SK-N-SH (cell line): ENCODE measurements at regions not wholly inside any gene's neighbourhood (a gene's known extent, or its start where the extent isn't known, plus 50 kb on each side); places are given as distances from the start of the nearest gene placed in this dataset.

Source experiments
- CTCF ChIA-PET: fragments of 300-600, 350-600 bp; formaldehyde crosslinking; extraction: SDS; loops from one replicate; lab custom pipeline; 2021; lab: Yijun Ruan, JAX
- POLR2A ChIA-PET: fragments of 350-600 bp; sonication (Branson Sonifier 250); formaldehyde crosslinking; extraction: SDS; loops from one replicate; lab custom pipeline; 2020; ENCODE audit warnings: antibody characterized with exemption, inconsistent platforms; lab: Yijun Ruan, JAX
- DNase-seq: peaks from one replicate; pipeline ENCODE4 v3.0.0; 2012
- H2AFZ ChIP-seq: fragments of 200-600 bp; sonication (generic); 2 replicates; pipeline ENCODE4 v1.8.1; 2016; ENCODE audit warnings: antibody characterized with exemption, mild to moderate bottlenecking, low read depth
- H3F3A ChIP-seq: fragments of 200-600 bp; sonication (generic); replicated peaks from 2 replicates; pipeline ENCODE3; 2016; ENCODE audit warnings: antibody characterized with exemption, mild to moderate bottlenecking; ENCODE audit not compliant: insufficient read depth
- H3K27ac ChIP-seq, 2 experiments: fragments of 200-500 bp in 1 of 2; fragments of 200-600 bp in 1 of 2; sonication (Bioruptor generic) in 1 of 2; sonication (generic), shearing (Covaris generic) in 1 of 2; 2 replicates each; pipeline versions ENCODE4 v1.5.1 to v1.6.1; 2014 to 2016; ENCODE audit warnings: low read depth in 2 of 2, inconsistent platforms in 1 of 2, low read length in 1 of 2, mild to moderate bottlenecking in 1 of 2, mixed read lengths in 1 of 2
- H3K27me3 ChIP-seq: fragments of 200-600 bp; sonication (generic), shearing (Covaris generic); 2 replicates; pipeline ENCODE4 v1.6.1; 2016; ENCODE audit warnings: mixed run types; ENCODE audit not compliant: insufficient read depth
- H3K36me3 ChIP-seq, 2 experiments: fragments of 200-500 bp in 1 of 2; fragments of 200-600 bp in 1 of 2; sonication (Bioruptor generic) in 1 of 2; sonication (generic) in 1 of 2; replicated peaks in 1 of 2; 2 replicates each; pipeline versions ENCODE3 to v1.5.1; 2014 to 2016; ENCODE audit warnings: low read length in 1 of 2, mild to moderate bottlenecking in 1 of 2; ENCODE audit not compliant: insufficient read depth in 2 of 2, control insufficient read depth in 1 of 2
- H3K4me1 ChIP-seq, 2 experiments: fragments of 200-500 bp in 1 of 2; fragments of 200-600 bp in 1 of 2; sonication (Bioruptor generic) in 1 of 2; sonication (generic), shearing (Covaris generic) in 1 of 2; 2 replicates each; pipeline versions ENCODE4 v1.5.1 to v1.6.1; 2014 to 2016; ENCODE audit warnings: low read depth in 1 of 2, low read length in 1 of 2, mixed run types in 1 of 2; ENCODE audit not compliant: insufficient read depth in 2 of 2, control insufficient read depth in 1 of 2
- H3K4me2 ChIP-seq: fragments of 200-600 bp; sonication (generic), shearing (Covaris generic); 2 replicates; pipeline ENCODE4 v1.6.1; 2017; ENCODE audit warnings: mixed run types
- H3K4me3 ChIP-seq, 2 experiments: fragments of 200-500 bp in 1 of 2; fragments of 200-600 bp in 1 of 2; sonication (Bioruptor generic) in 1 of 2; sonication (generic), shearing (Covaris generic) in 1 of 2; 2 replicates each; pipeline versions ENCODE4 v1.5.1 to v1.8.1; 2014 to 2016; ENCODE audit warnings: low read depth in 2 of 2, inconsistent platforms in 1 of 2, low read length in 1 of 2, mild to moderate bottlenecking in 1 of 2, mixed read lengths in 1 of 2, moderate library complexity in 1 of 2
- H3K79me2 ChIP-seq: fragments of 200-600 bp; sonication (generic); 2 replicates; pipeline ENCODE4 v1.8.1; 2017; ENCODE audit warnings: mild to moderate bottlenecking; ENCODE audit not compliant: insufficient read depth
- H3K9ac ChIP-seq: fragments of 200-600 bp; sonication (generic); 2 replicates; pipeline ENCODE4 v1.6.1; 2017; ENCODE audit warnings: mixed run types
- H3K9me2 ChIP-seq: fragments of 200-600 bp; sonication (generic); 2 replicates; pipeline ENCODE4 v1.6.1; 2017; ENCODE audit warnings: mixed run types
- H3K9me3 ChIP-seq: fragments of 200-600 bp; sonication (generic); 2 replicates; pipeline ENCODE4 v1.6.1; 2017; ENCODE audit warnings: mixed run types, mild to moderate bottlenecking, moderate library complexity
- H4K20me1 ChIP-seq: fragments of 200-600 bp; sonication (generic); 2 replicates; pipeline ENCODE4 v1.6.1; 2017; ENCODE audit warnings: mild to moderate bottlenecking, mixed run types; ENCODE audit not compliant: insufficient read depth
- CHD2 ChIP-seq: fragments of 150-350 bp; IDR thresholded peaks from 2 replicates; pipeline ENCODE4 v1.6.1; 2018; ENCODE audit warnings: low read length; ENCODE audit not compliant: partially characterized antibody
- EP300 ChIP-seq, 2 experiments: IDR thresholded peaks; 2 replicates each; pipeline versions ENCODE4 v1.4.0 to v1.6.1; 2012; ENCODE audit warnings: borderline replicate concordance in 1 of 2, low read depth in 1 of 2, low read length in 1 of 2
- EZH2phosphoT487 ChIP-seq: fragments of 200-600 bp; sonication (generic); IDR thresholded peaks from 2 replicates; pipeline ENCODE4 v1.6.1; 2017; ENCODE audit warnings: low read depth, mixed run types, mild to moderate bottlenecking, antibody characterized with exemption, moderate library complexity, borderline replicate concordance
- FOXM1 ChIP-seq: IDR thresholded peaks from 2 replicates; pipeline ENCODE4 v1.4.0; 2012; ENCODE audit warnings: low read depth, mild to moderate bottlenecking
- MEF2A ChIP-seq: IDR thresholded peaks from 2 replicates; pipeline ENCODE4 v1.4.0; 2012; ENCODE audit warnings: low read depth, borderline replicate concordance
- MXI1 ChIP-seq: IDR thresholded peaks from 2 replicates; pipeline ENCODE4 v1.6.1; 2012; ENCODE audit warnings: mild to moderate bottlenecking, low read depth, low read length, improper control_type of control experiment
- NFIC ChIP-seq: IDR thresholded peaks from 2 replicates; pipeline ENCODE4 v1.4.0; 2012; ENCODE audit warnings: borderline replicate concordance
- NRF1 ChIP-seq: IDR thresholded peaks from 2 replicates; pipeline ENCODE4 v1.6.1; 2012; ENCODE audit warnings: low read depth, mild to moderate bottlenecking, low read length
- SIN3A ChIP-seq: IDR thresholded peaks from 2 replicates; pipeline ENCODE4 v1.6.1; 2012; ENCODE audit warnings: low read depth, mild to moderate bottlenecking, low read length, moderate library complexity, borderline replicate concordance
- TAF1 ChIP-seq: IDR thresholded peaks from 2 replicates; pipeline ENCODE4 v1.6.1; 2012; ENCODE audit warnings: low read depth, mild to moderate bottlenecking, low read length, moderate library complexity, borderline replicate concordance
- TCF12 ChIP-seq: IDR thresholded peaks from 2 replicates; pipeline ENCODE4 v1.4.0; 2012
- YY1 ChIP-seq: IDR thresholded peaks from 2 replicates; pipeline ENCODE4 v1.4.0; 2012; ENCODE audit warnings: low read depth, mild to moderate bottlenecking
- WGBS: methylation state at CpG from one replicate; pipeline ENCODE4 v1.1.6; 2017; ENCODE audit warnings: low lambda C conversion rate; 5-methylcytosine and 5-hydroxymethylcytosine counted together
- TF ChIP-seq, protein P1 (sequence below): IDR thresholded peaks from 2 replicates; pipeline ENCODE4 v1.4.0; 2012; ENCODE audit warnings: low read depth, borderline replicate concordance
- TF ChIP-seq, protein P2 (sequence below): IDR thresholded peaks from 2 replicates; pipeline ENCODE4 v1.6.1; 2012; ENCODE audit warnings: mild to moderate bottlenecking, low read depth, low read length, moderate library complexity
- TF ChIP-seq, protein P3 (sequence below): fragments of 200-600 bp; sonication (generic); IDR thresholded peaks from 2 replicates; pipeline ENCODE4 v1.6.1; 2017; ENCODE audit warnings: antibody characterized with exemption, mild to moderate bottlenecking, moderate library complexity
- TF ChIP-seq, protein P4 (sequence below): fragments of 150-350 bp; IDR thresholded peaks from 2 replicates; pipeline ENCODE4 v1.6.1; 2016; ENCODE audit warnings: mild to moderate bottlenecking, low read depth, low read length

DNA sequence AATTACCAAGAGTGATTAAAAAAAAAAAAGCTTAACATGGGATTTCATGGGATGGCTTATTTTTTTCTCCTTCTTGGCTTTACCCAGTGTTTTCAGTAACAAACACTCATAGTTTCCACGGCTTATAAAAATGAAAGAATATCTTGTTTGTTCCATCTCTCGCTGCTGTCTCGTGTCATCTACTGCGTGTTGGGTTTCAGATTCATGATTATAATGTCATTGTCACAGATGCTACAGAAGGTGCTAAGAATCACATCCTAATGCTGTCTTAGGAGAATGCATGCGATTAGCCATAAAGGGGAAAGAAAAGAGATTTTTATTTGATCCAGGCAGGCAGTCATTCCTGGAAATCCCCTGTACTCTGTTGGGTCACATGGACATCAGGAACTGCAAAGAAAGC is 1267.6 kb upstream of the TMEM132C start (continued):
- TF ChIP-seq TAF1 (no peak), EP300 (IDR thresholded peaks at IDR 0.05; ENCODE audit: borderline replicate concordance in 1 of 2, low read depth in 1 of 2, low read length in 1 of 2) (no peak), SIN3A (no peak), MEF2A (no peak), CHD2 (no peak), MXI1 (no peak), NRF1 (no peak)
- TF ChIP-seq, protein P1, sequence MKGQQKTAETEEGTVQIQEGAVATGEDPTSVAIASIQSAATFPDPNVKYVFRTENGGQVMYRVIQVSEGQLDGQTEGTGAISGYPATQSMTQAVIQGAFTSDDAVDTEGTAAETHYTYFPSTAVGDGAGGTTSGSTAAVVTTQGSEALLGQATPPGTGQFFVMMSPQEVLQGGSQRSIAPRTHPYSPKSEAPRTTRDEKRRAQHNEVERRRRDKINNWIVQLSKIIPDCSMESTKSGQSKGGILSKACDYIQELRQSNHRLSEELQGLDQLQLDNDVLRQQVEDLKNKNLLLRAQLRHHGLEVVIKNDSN, result no peak

DNA sequence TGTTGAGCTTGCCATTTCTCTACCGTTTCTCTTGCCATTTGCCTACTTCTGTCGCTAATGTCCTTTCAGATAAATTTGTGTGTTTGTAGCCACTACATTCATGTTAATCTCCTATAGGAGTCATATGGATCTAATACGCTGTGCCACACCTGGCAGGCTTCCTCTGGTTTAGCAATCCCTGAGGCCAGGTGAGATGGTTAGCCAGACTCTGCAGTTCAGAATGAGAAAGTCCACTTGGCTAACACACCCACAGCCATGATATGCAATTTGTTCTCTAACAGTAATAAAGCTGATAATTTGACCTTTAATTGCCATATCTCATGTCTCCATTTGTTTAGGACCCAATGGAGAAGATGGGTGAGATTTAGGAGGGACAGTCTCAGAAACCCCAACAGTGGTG is 1261.6 kb upstream of the TMEM132C start:
- 46% methylated on average over 3 of the region's 3 CpGs for WGBS
- H3K27ac ChIP-seq, result no peak overlapping the region
- TF ChIP-seq SIN3A, result no peak
- TF ChIP-seq, protein P1, result no peak
- TF ChIP-seq FOXM1, result no peak
- TF ChIP-seq, protein P2, sequence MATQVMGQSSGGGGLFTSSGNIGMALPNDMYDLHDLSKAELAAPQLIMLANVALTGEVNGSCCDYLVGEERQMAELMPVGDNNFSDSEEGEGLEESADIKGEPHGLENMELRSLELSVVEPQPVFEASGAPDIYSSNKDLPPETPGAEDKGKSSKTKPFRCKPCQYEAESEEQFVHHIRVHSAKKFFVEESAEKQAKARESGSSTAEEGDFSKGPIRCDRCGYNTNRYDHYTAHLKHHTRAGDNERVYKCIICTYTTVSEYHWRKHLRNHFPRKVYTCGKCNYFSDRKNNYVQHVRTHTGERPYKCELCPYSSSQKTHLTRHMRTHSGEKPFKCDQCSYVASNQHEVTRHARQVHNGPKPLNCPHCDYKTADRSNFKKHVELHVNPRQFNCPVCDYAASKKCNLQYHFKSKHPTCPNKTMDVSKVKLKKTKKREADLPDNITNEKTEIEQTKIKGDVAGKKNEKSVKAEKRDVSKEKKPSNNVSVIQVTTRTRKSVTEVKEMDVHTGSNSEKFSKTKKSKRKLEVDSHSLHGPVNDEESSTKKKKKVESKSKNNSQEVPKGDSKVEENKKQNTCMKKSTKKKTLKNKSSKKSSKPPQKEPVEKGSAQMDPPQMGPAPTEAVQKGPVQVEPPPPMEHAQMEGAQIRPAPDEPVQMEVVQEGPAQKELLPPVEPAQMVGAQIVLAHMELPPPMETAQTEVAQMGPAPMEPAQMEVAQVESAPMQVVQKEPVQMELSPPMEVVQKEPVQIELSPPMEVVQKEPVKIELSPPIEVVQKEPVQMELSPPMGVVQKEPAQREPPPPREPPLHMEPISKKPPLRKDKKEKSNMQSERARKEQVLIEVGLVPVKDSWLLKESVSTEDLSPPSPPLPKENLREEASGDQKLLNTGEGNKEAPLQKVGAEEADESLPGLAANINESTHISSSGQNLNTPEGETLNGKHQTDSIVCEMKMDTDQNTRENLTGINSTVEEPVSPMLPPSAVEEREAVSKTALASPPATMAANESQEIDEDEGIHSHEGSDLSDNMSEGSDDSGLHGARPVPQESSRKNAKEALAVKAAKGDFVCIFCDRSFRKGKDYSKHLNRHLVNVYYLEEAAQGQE, result no peak
- TF ChIP-seq MEF2A, result no peak
- TF ChIP-seq TCF12, result no peak
- no peak for TF ChIP-seq YY1
- TF ChIP-seq NFIC, result no peak
- TF ChIP-seq, protein P3, sequence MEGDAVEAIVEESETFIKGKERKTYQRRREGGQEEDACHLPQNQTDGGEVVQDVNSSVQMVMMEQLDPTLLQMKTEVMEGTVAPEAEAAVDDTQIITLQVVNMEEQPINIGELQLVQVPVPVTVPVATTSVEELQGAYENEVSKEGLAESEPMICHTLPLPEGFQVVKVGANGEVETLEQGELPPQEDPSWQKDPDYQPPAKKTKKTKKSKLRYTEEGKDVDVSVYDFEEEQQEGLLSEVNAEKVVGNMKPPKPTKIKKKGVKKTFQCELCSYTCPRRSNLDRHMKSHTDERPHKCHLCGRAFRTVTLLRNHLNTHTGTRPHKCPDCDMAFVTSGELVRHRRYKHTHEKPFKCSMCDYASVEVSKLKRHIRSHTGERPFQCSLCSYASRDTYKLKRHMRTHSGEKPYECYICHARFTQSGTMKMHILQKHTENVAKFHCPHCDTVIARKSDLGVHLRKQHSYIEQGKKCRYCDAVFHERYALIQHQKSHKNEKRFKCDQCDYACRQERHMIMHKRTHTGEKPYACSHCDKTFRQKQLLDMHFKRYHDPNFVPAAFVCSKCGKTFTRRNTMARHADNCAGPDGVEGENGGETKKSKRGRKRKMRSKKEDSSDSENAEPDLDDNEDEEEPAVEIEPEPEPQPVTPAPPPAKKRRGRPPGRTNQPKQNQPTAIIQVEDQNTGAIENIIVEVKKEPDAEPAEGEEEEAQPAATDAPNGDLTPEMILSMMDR, result no peak
- TF ChIP-seq, protein P4, sequence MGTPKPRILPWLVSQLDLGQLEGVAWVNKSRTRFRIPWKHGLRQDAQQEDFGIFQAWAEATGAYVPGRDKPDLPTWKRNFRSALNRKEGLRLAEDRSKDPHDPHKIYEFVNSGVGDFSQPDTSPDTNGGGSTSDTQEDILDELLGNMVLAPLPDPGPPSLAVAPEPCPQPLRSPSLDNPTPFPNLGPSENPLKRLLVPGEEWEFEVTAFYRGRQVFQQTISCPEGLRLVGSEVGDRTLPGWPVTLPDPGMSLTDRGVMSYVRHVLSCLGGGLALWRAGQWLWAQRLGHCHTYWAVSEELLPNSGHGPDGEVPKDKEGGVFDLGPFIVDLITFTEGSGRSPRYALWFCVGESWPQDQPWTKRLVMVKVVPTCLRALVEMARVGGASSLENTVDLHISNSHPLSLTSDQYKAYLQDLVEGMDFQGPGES, result no peak
- no peak for TF ChIP-seq EZH2phosphoT487
- H3K4me2 ChIP-seq, result no peak overlapping the region
- H3K9me2 ChIP-seq, result 0 out of 2 replicates have a peak, but pooled peaks cover 5% of the 10 kb centered on the region
- no peaks in the 10 kb centered on the region for H3K27me3 ChIP-seq
- no peaks in the 10 kb centered on the region for H3K9me3 ChIP-seq
- POLR2A ChIA-PET, result no interaction called here
- H3K9ac ChIP-seq, result no peak overlapping the region
- no peaks in the 10 kb centered on the region for H4K20me1 ChIP-seq
- no peaks in the 10 kb centered on the region for H3F3A ChIP-seq
- H3K4me3 ChIP-seq, result no peak overlapping the region
- H3K36me3 ChIP-seq, result no peaks in the 10 kb centered on the region
- no peak overlapping the region for H2AFZ ChIP-seq
- CTCF ChIA-PET, result no interaction called here
- no peaks in the 10 kb centered on the region for H3K79me2 ChIP-seq
- no peak for DNase-seq
- no peaks in the 10 kb centered on the region for H3K4me1 ChIP-seq
